ENCODE measurements at regions not wholly inside any gene's neighbourhood (a gene's known extent, or its start where the extent isn't known, plus 50 kb on each side); places are given as distances from the start of the nearest gene placed in this dataset.

DNA sequence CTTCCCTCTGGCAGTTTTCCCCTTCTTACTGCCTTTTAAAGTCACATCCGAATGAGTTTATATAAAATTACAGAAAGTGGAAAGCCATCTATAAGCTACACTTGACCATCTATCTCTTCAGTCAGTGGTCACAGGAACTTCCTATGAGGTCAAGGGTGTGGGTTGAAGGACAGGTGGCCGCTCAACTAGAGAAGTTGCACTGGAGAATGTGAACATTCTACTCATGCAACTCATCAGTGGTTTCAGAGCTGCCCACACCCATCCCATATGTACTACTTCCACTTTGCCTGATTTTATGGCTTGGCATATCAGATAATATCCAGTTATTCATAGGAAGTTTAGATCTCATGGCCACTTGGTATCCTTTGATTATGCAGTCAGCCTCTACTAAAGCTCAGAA, 57.4 kb upstream of the TMEM158 start:
- TF ChIP-seq RFX5 (IDR thresholded peaks at IDR 0.05; ENCODE audit: low read depth, low read length), result no peak
- TF ChIP-seq, protein P1, sequence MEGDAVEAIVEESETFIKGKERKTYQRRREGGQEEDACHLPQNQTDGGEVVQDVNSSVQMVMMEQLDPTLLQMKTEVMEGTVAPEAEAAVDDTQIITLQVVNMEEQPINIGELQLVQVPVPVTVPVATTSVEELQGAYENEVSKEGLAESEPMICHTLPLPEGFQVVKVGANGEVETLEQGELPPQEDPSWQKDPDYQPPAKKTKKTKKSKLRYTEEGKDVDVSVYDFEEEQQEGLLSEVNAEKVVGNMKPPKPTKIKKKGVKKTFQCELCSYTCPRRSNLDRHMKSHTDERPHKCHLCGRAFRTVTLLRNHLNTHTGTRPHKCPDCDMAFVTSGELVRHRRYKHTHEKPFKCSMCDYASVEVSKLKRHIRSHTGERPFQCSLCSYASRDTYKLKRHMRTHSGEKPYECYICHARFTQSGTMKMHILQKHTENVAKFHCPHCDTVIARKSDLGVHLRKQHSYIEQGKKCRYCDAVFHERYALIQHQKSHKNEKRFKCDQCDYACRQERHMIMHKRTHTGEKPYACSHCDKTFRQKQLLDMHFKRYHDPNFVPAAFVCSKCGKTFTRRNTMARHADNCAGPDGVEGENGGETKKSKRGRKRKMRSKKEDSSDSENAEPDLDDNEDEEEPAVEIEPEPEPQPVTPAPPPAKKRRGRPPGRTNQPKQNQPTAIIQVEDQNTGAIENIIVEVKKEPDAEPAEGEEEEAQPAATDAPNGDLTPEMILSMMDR (conservative IDR thresholded peaks at IDR 0.05; ENCODE audit: low read depth, low read length), result no peak
- no peak for TF ChIP-seq POLR2A (IDR thresholded peaks at IDR 0.05; ENCODE audit: low read depth, low read length)
- no peak for TF ChIP-seq MXI1 (IDR thresholded peaks at IDR 0.05; ENCODE audit: borderline replicate concordance, low read depth, low read length)
- no peak for TF ChIP-seq CEBPB (IDR thresholded peaks at IDR 0.05; ENCODE audit: low read depth, low read length)
- TF ChIP-seq BHLHE40 (IDR thresholded peaks at IDR 0.05; ENCODE audit: low read depth, low read length), result no peak
